Tibial nerve (tissue), 4 donors: ENCODE measurements at regions not wholly inside any gene's neighbourhood (a gene's known extent, or its start where the extent isn't known, plus 50 kb on each side); places are given as distances from the start of the nearest gene placed in this dataset.

Experiments used
- EP300 ChIP-seq, 2 donors: sonication (generic); formaldehyde crosslinking; IDR thresholded peaks; one replicate each; pipeline ENCODE4 v1.6.1; 2017; ENCODE audit warnings: antibody characterized with exemption in 2 of 2, mild to moderate bottlenecking in 1 of 2
- TF ChIP-seq, protein P1 (sequence below), 5 experiments: fragments of 200-600 bp in 3 of 5; fragments of 450-650 bp in 2 of 5; sonication (generic) in 3 of 5; IDR thresholded peaks; one replicate each; pipeline ENCODE4 v1.5.1; 2016 to 2019; ENCODE audit warnings: antibody characterized with exemption in 5 of 5, mild to moderate bottlenecking in 3 of 5, moderate library complexity in 2 of 5

- TF ChIP-seq, protein P1, sequence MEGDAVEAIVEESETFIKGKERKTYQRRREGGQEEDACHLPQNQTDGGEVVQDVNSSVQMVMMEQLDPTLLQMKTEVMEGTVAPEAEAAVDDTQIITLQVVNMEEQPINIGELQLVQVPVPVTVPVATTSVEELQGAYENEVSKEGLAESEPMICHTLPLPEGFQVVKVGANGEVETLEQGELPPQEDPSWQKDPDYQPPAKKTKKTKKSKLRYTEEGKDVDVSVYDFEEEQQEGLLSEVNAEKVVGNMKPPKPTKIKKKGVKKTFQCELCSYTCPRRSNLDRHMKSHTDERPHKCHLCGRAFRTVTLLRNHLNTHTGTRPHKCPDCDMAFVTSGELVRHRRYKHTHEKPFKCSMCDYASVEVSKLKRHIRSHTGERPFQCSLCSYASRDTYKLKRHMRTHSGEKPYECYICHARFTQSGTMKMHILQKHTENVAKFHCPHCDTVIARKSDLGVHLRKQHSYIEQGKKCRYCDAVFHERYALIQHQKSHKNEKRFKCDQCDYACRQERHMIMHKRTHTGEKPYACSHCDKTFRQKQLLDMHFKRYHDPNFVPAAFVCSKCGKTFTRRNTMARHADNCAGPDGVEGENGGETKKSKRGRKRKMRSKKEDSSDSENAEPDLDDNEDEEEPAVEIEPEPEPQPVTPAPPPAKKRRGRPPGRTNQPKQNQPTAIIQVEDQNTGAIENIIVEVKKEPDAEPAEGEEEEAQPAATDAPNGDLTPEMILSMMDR (IDR thresholded peaks at IDR 0.05) = no peak
- TF ChIP-seq EP300 (IDR thresholded peaks at IDR 0.05) = no peak
Measured at GRCh38 chr9:92170848-92171247, 55.6 kb upstream of the SPTLC1 start.
